Endothelial cell of umbilical vein (primary cell): ENCODE measurements at regions not wholly inside any gene's neighbourhood (a gene's known extent, or its start where the extent isn't known, plus 50 kb on each side); places are given as distances from the start of the nearest gene placed in this dataset.

Experiments
- BruUV-seq: library from RNA; stranded (reverse); fragments of 400-500 nt; replicated peaks from 2 replicates; lab custom pipeline; 2021; lab: Mats Ljungman, UMichigan
- CTCF ChIA-PET: fragments of 300-600, 350-600 bp; sonication (Branson Sonifier 250); formaldehyde crosslinking; loops from one replicate; lab custom pipeline; 2021; ENCODE audit warnings: antibody characterized with exemption, inconsistent platforms; lab: Charles Lee
- POLR2A ChIA-PET: fragments of 300-600, 350-600 bp; sonication (Branson Sonifier 250); formaldehyde crosslinking; loops from one replicate; lab custom pipeline; 2021; ENCODE audit warnings: antibody characterized with exemption, inconsistent platforms; lab: Charles Lee
- DNase-seq: peaks from one replicate; pipeline ENCODE4 v3.0.0-alpha.2; 2011; ENCODE audit warnings: low read depth, low spot score
- FAIRE-seq: peaks from 2 replicates; lab custom pipeline; 2011; peaks lifted over from hg19 to GRCh38; lab: Jason Lieb, UNC
- H2AFZ ChIP-seq: 2 replicates; pipeline ENCODE4 v1.6.0; 2012; ENCODE audit warnings: low read depth, low read length, control low read depth, inconsistent platforms
- H3K27ac ChIP-seq: 2 replicates; pipeline ENCODE4 v1.5.1; 2011; ENCODE audit warnings: low read depth, mild to moderate bottlenecking, control low read depth, low read length, moderate library complexity; ENCODE audit not compliant: insufficient read depth
- H3K27me3 ChIP-seq, 2 experiments: 2 replicates each; pipeline versions ENCODE4 v1.6.0 to v1.6.1; 2011; ENCODE audit warnings: low read length in 2 of 2, mixed read lengths in 1 of 2; ENCODE audit not compliant: control insufficient read depth in 2 of 2, insufficient read depth in 2 of 2
- H3K36me3 ChIP-seq, 2 experiments: 2 replicates in 1 of 2; 3 replicates in 1 of 2; pipeline ENCODE4 v1.5.1; 2011; ENCODE audit warnings: low read length in 2 of 2, mild to moderate bottlenecking in 1 of 2, moderate library complexity in 1 of 2; ENCODE audit not compliant: control insufficient read depth in 2 of 2, insufficient read depth in 2 of 2; ENCODE audit errors: extremely low read depth in 1 of 2
- H3K4me1 ChIP-seq: 3 replicates; pipeline ENCODE4 v1.5.1; 2011; ENCODE audit warnings: mild to moderate bottlenecking, low read length; ENCODE audit not compliant: control insufficient read depth, insufficient read depth; ENCODE audit errors: extremely low read depth
- H3K4me2 ChIP-seq: 2 replicates; pipeline ENCODE4 v1.6.1; 2011; ENCODE audit warnings: low read length, control low read depth, mixed read lengths; ENCODE audit not compliant: insufficient read depth
- H3K4me3 ChIP-seq, 3 experiments: fragments of 200-600 bp in 1 of 3; sonication (generic), shearing (Covaris generic) in 1 of 3; replicated peaks in 1 of 3; 2 replicates each; pipeline ENCODE4 v1.5.1; 2011 to 2016; ENCODE audit warnings: control low read depth in 3 of 3, low read length in 3 of 3, mild to moderate bottlenecking in 2 of 3, inconsistent platforms in 1 of 3, low read depth in 1 of 3, moderate library complexity in 1 of 3; ENCODE audit not compliant: insufficient read depth in 1 of 3
- H3K79me2 ChIP-seq: 2 replicates; pipeline ENCODE4 v1.6.0; 2012; ENCODE audit warnings: low read length, inconsistent platforms; ENCODE audit not compliant: control insufficient read depth, insufficient read depth
- H3K9ac ChIP-seq: replicated peaks from 2 replicates; pipeline ENCODE3; 2011; ENCODE audit warnings: low read length, control low read depth; ENCODE audit not compliant: insufficient read depth; ENCODE audit errors: extremely low read depth
- H3K9me1 ChIP-seq: replicated peaks from 3 replicates; pipeline ENCODE4 v1.6.0; 2011; ENCODE audit warnings: mild to moderate bottlenecking, low read length; ENCODE audit not compliant: control insufficient read depth, insufficient read depth; ENCODE audit errors: extremely low read depth
- H3K9me3 ChIP-seq: replicated peaks from 2 replicates; pipeline ENCODE4 v1.5.1; 2012; ENCODE audit warnings: low read length, inconsistent platforms; ENCODE audit not compliant: control insufficient read depth, insufficient read depth
- H4K20me1 ChIP-seq: replicated peaks from 2 replicates; pipeline ENCODE3; 2011; ENCODE audit warnings: mild to moderate bottlenecking, low read length; ENCODE audit not compliant: control insufficient read depth, insufficient read depth; ENCODE audit errors: extremely low read depth
- EZH2 ChIP-seq: IDR thresholded peaks from 2 replicates; pipeline ENCODE4 v1.6.1; 2012; ENCODE audit warnings: borderline replicate concordance, low read depth, mild to moderate bottlenecking, moderate library complexity, low read length, inconsistent platforms; ENCODE audit not compliant: severe bottlenecking
- FOS ChIP-seq: IDR thresholded peaks from 2 replicates; pipeline ENCODE4 v1.6.1; 2011; ENCODE audit warnings: mild to moderate bottlenecking, low read length, moderate library complexity, borderline replicate concordance; ENCODE audit not compliant: insufficient read depth
- GATA2 ChIP-seq: IDR thresholded peaks from 2 replicates; pipeline ENCODE4 v1.7.0; 2011; ENCODE audit warnings: low read depth, mild to moderate bottlenecking, moderate library complexity, mixed read lengths, low read length; ENCODE audit not compliant: insufficient read length, insufficient read depth
- JUN ChIP-seq: IDR thresholded peaks from 2 replicates; pipeline ENCODE4 v1.6.1; 2011; ENCODE audit warnings: borderline replicate concordance, low read depth; ENCODE audit not compliant: insufficient read length, insufficient read depth
- MYC ChIP-seq: IDR thresholded peaks from one replicate; pipeline ENCODE4 v1.6.1; 2011; ENCODE audit warnings: mild to moderate bottlenecking, low read depth, low read length
- POLR2A ChIP-seq: IDR thresholded peaks from 2 replicates; pipeline ENCODE4 v1.6.1; 2012; ENCODE audit warnings: low read depth, mild to moderate bottlenecking, control low read depth, low read length
- POLR2AphosphoS5 ChIP-seq: IDR thresholded peaks from 2 replicates; pipeline ENCODE4 v1.6.1; 2012; ENCODE audit warnings: low read depth, mild to moderate bottlenecking, control low read depth, low read length, moderate library complexity; ENCODE audit not compliant: insufficient read depth
- dilution Hi-C: fragments of 300-500 bp; cut with MboI; formaldehyde crosslinking; loops from one replicate; pipeline ENCODE4 v1.15.0; 2019; ENCODE audit warnings: low sequenced_read_pairs; ENCODE audit not compliant: extremely low pct_ligation_motif_present
- intact Hi-C: fragments of 100-400 bp; cut with micrococcal nuclease; formaldehyde crosslinking; loops from one replicate; pipeline ENCODE4 v1.10.0; 2022
- TF ChIP-seq, protein P1 (sequence below), 2 donors: IDR thresholded peaks; 1 replicate in 1 of 2; 2 replicates in 1 of 2; pipeline ENCODE4 v1.5.1; 2011; ENCODE audit warnings: low read length in 2 of 2, mild to moderate bottlenecking in 2 of 2, moderate library complexity in 2 of 2, control low read depth in 1 of 2, inconsistent platforms in 1 of 2, low read depth in 1 of 2; ENCODE audit not compliant: insufficient read depth in 1 of 2; ENCODE audit errors: extremely low read depth in 1 of 2
- TF ChIP-seq, protein P2 (sequence below): IDR thresholded peaks from 2 replicates; pipeline ENCODE4 v1.6.1; 2011; ENCODE audit not compliant: insufficient read depth, insufficient read length

DNA sequence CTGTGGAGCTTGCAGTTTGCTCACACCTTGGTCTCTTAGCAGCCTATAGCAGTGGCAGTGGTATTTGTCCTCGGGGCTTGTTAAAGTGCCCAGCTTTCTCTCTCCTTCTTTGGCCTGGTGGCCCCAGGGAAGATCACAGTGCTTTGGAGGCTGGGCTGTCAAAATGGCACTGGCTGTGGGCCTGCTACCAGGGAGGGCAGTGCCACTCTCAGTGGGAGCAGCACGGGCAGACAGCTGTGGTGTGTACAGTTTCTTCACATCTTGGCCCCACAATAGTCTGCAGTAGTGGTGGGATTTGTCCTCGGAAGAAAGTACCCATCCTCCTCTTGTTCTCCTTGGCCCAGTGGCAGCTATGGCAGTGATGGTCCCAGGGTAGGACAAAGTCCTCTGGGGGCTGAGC lies 164.4 kb upstream of the GORAB start:
- no peak overlapping the region for H3K4me2 ChIP-seq
- BruUV-seq = no TSS peak
- H3K9me1 ChIP-seq = no peaks in the 10 kb centered on the region
- ChIA-PET CTCF (no interaction called here), POLR2A (no interaction called here)
- no peak overlapping the region for H3K9ac ChIP-seq
- intact Hi-C loops = no loop called here
- DNase-seq (no peak), FAIRE-seq (no peak)
- H3K27me3 ChIP-seq = no peaks in the 10 kb centered on the region
- no peak overlapping the region for H3K27ac ChIP-seq
- H3K36me3 ChIP-seq = no peaks in the 10 kb centered on the region
- H3K4me3 ChIP-seq = no peak overlapping the region
- H2AFZ ChIP-seq = no peak overlapping the region
- H4K20me1 ChIP-seq = no peaks in the 10 kb centered on the region
- H3K79me2 ChIP-seq = no peaks in the 10 kb centered on the region
- H3K9me3 ChIP-seq = no peaks in the 10 kb centered on the region
- dilution Hi-C loops = no loop called here
- H3K4me1 ChIP-seq = no peaks in the 10 kb centered on the region
- TF ChIP-seq POLR2AphosphoS5 = no peak

DNA sequence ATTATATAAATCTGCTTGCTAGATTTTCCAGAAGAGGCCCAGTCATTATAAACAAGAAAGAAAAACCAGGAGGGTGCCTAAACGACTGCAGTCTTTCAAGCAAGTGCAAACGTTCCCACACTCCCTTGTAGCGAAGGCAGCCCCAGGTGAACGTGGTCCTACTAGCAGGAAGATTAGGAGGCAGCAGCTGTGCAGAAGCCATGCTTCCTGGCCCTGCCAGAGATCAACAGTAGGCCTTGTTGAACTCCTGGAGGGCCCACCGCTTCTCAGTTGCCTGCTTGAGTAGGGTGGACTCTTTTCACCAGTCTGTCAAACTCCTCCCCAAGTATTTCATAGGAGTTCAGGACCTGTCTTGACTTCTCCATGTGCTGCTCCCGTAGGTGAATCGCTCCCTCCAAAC lies 163.0 kb upstream of the GORAB start:
- no TSS peak for BruUV-seq
- H3K27me3 ChIP-seq = no peaks in the 10 kb centered on the region
- CTCF ChIA-PET = no interaction called here
- H3K4me1 ChIP-seq = no peaks in the 10 kb centered on the region
- H4K20me1 ChIP-seq = no peaks in the 10 kb centered on the region
- no peaks in the 10 kb centered on the region for H3K79me2 ChIP-seq
- H3K9me1 ChIP-seq = no peaks in the 10 kb centered on the region
- DNase-seq (no peak), FAIRE-seq (no peak)
- no peak overlapping the region for H3K27ac ChIP-seq
- H2AFZ ChIP-seq = no peak overlapping the region
- no peak for TF ChIP-seq POLR2AphosphoS5
- TF ChIP-seq, protein P1, sequence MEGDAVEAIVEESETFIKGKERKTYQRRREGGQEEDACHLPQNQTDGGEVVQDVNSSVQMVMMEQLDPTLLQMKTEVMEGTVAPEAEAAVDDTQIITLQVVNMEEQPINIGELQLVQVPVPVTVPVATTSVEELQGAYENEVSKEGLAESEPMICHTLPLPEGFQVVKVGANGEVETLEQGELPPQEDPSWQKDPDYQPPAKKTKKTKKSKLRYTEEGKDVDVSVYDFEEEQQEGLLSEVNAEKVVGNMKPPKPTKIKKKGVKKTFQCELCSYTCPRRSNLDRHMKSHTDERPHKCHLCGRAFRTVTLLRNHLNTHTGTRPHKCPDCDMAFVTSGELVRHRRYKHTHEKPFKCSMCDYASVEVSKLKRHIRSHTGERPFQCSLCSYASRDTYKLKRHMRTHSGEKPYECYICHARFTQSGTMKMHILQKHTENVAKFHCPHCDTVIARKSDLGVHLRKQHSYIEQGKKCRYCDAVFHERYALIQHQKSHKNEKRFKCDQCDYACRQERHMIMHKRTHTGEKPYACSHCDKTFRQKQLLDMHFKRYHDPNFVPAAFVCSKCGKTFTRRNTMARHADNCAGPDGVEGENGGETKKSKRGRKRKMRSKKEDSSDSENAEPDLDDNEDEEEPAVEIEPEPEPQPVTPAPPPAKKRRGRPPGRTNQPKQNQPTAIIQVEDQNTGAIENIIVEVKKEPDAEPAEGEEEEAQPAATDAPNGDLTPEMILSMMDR (IDR thresholded peaks at IDR 0.05; ENCODE audit: extremely low read depth in 1 of 2, insufficient read depth in 1 of 2, low read depth in 1 of 2, low read length in 2 of 2) = no peak
- no peak for TF ChIP-seq MYC
- no peak for TF ChIP-seq GATA2
- no peak for TF ChIP-seq FOS
- TF ChIP-seq, protein P2, sequence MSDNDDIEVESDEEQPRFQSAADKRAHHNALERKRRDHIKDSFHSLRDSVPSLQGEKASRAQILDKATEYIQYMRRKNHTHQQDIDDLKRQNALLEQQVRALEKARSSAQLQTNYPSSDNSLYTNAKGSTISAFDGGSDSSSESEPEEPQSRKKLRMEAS = no peak
- no peak for TF ChIP-seq POLR2A
- no peak for TF ChIP-seq EZH2
- no peak for TF ChIP-seq JUN
- no peaks in the 10 kb centered on the region for H3K36me3 ChIP-seq
- H3K4me3 ChIP-seq = no peak overlapping the region
- no peak overlapping the region for H3K4me2 ChIP-seq
- H3K9me3 ChIP-seq = no peaks in the 10 kb centered on the region
- intact Hi-C loops = no loop called here
- POLR2A ChIA-PET = no interaction called here
- H3K9ac ChIP-seq = no peak overlapping the region
- dilution Hi-C loops = no loop called here
